GM23338 (cell line): ENCODE measurements at regions not wholly inside any gene's neighbourhood (a gene's known extent, or its start where the extent isn't known, plus 50 kb on each side); places are given as distances from the start of the nearest gene placed in this dataset.

Experiments used
- EZH2 ChIP-seq: fragments of 200-600 bp; sonication (generic); IDR thresholded peaks from one replicate; pipeline ENCODE4 v1.8.0; 2017; ENCODE audit warnings: antibody characterized with exemption, mild to moderate bottlenecking, low read depth; ENCODE audit not compliant: unreplicated experiment
- POLR2AphosphoS5 ChIP-seq: IDR thresholded peaks from 2 replicates; pipeline ENCODE4 v1.6.1; 2016; ENCODE audit warnings: antibody characterized with exemption, low read depth
- REST ChIP-seq: IDR thresholded peaks from one replicate; pipeline ENCODE4 v1.6.1; 2018; ENCODE audit warnings: antibody characterized with exemption; ENCODE audit not compliant: unreplicated experiment
- TF ChIP-seq, protein P1 (sequence below), 2 experiments: fragments of 200-600 bp in 1 of 2; sonication (generic) in 1 of 2; conservative IDR thresholded peaks; 2 replicates each; pipeline versions ENCODE4 v1.5.1 to v1.6.1; 2016 to 2017; ENCODE audit warnings: antibody characterized with exemption in 2 of 2, low read depth in 2 of 2, mild to moderate bottlenecking in 2 of 2, moderate library complexity in 1 of 2

DNA sequence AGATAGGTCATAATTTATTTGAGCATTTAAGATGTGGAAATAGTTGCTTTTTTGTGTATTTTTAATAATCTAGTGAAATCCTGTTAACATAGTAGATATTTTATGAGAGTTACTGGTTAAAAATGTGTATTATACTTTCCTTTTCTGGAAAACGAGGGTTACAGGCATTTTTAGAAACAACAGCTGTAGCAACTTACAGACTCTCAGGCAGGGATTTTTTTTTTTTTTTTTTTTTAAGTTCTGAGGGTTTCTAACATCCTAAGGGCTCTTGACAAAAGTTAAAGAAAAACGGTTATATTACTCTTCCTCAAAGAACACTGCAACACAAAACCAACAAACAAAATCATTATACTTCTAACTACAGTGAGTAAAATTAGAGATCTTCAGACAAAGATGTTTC is 205.9 kb downstream of the ACKR3 start:
- no peak for TF ChIP-seq REST
- TF ChIP-seq, protein P1, sequence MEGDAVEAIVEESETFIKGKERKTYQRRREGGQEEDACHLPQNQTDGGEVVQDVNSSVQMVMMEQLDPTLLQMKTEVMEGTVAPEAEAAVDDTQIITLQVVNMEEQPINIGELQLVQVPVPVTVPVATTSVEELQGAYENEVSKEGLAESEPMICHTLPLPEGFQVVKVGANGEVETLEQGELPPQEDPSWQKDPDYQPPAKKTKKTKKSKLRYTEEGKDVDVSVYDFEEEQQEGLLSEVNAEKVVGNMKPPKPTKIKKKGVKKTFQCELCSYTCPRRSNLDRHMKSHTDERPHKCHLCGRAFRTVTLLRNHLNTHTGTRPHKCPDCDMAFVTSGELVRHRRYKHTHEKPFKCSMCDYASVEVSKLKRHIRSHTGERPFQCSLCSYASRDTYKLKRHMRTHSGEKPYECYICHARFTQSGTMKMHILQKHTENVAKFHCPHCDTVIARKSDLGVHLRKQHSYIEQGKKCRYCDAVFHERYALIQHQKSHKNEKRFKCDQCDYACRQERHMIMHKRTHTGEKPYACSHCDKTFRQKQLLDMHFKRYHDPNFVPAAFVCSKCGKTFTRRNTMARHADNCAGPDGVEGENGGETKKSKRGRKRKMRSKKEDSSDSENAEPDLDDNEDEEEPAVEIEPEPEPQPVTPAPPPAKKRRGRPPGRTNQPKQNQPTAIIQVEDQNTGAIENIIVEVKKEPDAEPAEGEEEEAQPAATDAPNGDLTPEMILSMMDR (conservative IDR thresholded peaks at IDR 0.05; ENCODE audit: low read depth in 2 of 2), result no peak
- TF ChIP-seq POLR2AphosphoS5, result no peak
- no peak for TF ChIP-seq EZH2
